Skeletal muscle satellite cell (primary cell): ENCODE measurements at regions not wholly inside any gene's neighbourhood (a gene's known extent, or its start where the extent isn't known, plus 50 kb on each side); places are given as distances from the start of the nearest gene placed in this dataset.
"Not testable (repeated sequence)": the region's sequence is repeated elsewhere in the genome, so short reads cannot be mapped to it uniquely, and the experiment has no call there.

Experiments used
- H3K27me3 ChIP-seq: 2 replicates; pipeline ENCODE4 v1.7.0; 2013; ENCODE audit warnings: low read length; ENCODE audit not compliant: control insufficient read depth, insufficient read depth
- H3K36me3 ChIP-seq: 2 replicates; pipeline ENCODE4 v1.7.0; 2013; ENCODE audit warnings: mild to moderate bottlenecking, control low read depth, low read length; ENCODE audit not compliant: insufficient read depth
- H3K4me1 ChIP-seq: 2 replicates; pipeline ENCODE4 v1.7.0; 2013; ENCODE audit warnings: low read length; ENCODE audit not compliant: control insufficient read depth, insufficient read depth
- H3K4me2 ChIP-seq: 2 replicates; pipeline ENCODE4 v1.7.0; 2013; ENCODE audit warnings: mild to moderate bottlenecking, low read length
- H3K4me3 ChIP-seq: 2 replicates; pipeline ENCODE4 v1.7.0; 2013; ENCODE audit warnings: low read length
- H3K9ac ChIP-seq: 2 replicates; pipeline ENCODE4 v1.7.0; 2013; ENCODE audit warnings: mild to moderate bottlenecking, low read depth, low read length, moderate library complexity
- H3K9me3 ChIP-seq: replicated peaks from 2 replicates; pipeline ENCODE4 v1.7.0; 2013; ENCODE audit warnings: mild to moderate bottlenecking, control low read depth, low read length

GRCh38 chr10:53071505-53072125 lies 299.0 kb upstream of the MBL2 start:
- Histone ChIP-seq H3K9ac (no peak overlapping the region), H3K4me1 (no peaks in the 10 kb centered on the region), H3K36me3 (no peaks in the 10 kb centered on the region), H3K4me3 (no peak overlapping the region), H3K9me3 (peaks cover 5% of the 10 kb centered on the region), H3K4me2 (no peak overlapping the region), H3K27me3 (no peaks in the 10 kb centered on the region)

GRCh38 chr10:53069013-53069412 lies 296.4 kb upstream of the MBL2 start:
- H3K36me3 ChIP-seq, result no peaks in the 10 kb centered on the region
- no peak overlapping the region for H3K9ac ChIP-seq
- H3K9me3 ChIP-seq, result peaks cover 5% of the 10 kb centered on the region
- no peak overlapping the region for H3K4me3 ChIP-seq
- H3K4me2 ChIP-seq, result no peak overlapping the region
- H3K27me3 ChIP-seq, result no peaks in the 10 kb centered on the region
- H3K4me1 ChIP-seq, result no peaks in the 10 kb centered on the region

- H3K36me3 ChIP-seq, result no peaks in the 10 kb centered on the region
- no peaks in the 10 kb centered on the region for H3K27me3 ChIP-seq
- no peak overlapping the region for H3K4me3 ChIP-seq
- H3K4me2 ChIP-seq, result no peak overlapping the region
- H3K9ac ChIP-seq, result no peak overlapping the region
- no peaks in the 10 kb centered on the region for H3K4me1 ChIP-seq
- peaks cover 5% of the 10 kb centered on the region for H3K9me3 ChIP-seq
Measured at GRCh38 chr10:53064614-53065013, 292.0 kb upstream of the MBL2 start.

- Histone ChIP-seq H3K27me3 (no peaks in the 10 kb centered on the region), H3K4me3 (no peak overlapping the region), H3K9ac (no peak overlapping the region), H3K36me3 (no peaks in the 10 kb centered on the region), H3K4me2 (no peak overlapping the region), H3K4me1 (no peaks in the 10 kb centered on the region), H3K9me3 (peaks cover 1% of the 10 kb centered on the region)
Measured at GRCh38 chr10:53063805-53064204, 291.2 kb upstream of the MBL2 start.

- Histone ChIP-seq H3K4me3 (no peak overlapping the region), H3K4me1 (no peaks in the 10 kb centered on the region), H3K9ac (no peak overlapping the region), H3K27me3 (no peaks in the 10 kb centered on the region), H3K36me3 (no peaks in the 10 kb centered on the region), H3K9me3 (no peaks in the 10 kb centered on the region), H3K4me2 (no peak overlapping the region)
Measured at GRCh38 chr10:53052521-53053164, 280.1 kb upstream of the MBL2 start.

DNA sequence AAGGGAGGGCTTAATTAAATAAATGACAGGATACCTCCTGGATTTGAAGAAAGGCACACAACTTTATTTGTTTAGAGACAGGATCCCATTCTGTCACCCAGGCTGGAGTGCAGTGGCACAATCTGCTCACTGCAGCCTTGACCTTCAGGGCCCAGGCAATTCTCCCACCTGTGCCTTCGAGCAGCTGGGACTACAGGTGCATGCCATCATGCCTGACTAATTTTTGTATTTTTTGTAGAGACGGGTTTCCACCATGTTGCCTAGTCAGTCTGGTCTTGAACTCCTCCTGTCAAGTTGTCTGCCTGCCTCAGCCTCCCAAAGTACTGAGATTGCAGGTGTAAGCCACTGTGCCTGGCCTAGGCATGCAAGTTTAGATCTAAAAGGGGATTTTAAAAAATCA lies 272.7 kb upstream of the MBL2 start:
- no peaks in the 10 kb centered on the region for H3K27me3 ChIP-seq
- no peak overlapping the region for H3K4me3 ChIP-seq
- H3K4me1 ChIP-seq, result no peaks in the 10 kb centered on the region
- no peak overlapping the region for H3K4me2 ChIP-seq
- H3K9me3 ChIP-seq, result peaks cover 4% of the 10 kb centered on the region
- H3K36me3 ChIP-seq, result no peaks in the 10 kb centered on the region
- no peak overlapping the region for H3K9ac ChIP-seq

DNA sequence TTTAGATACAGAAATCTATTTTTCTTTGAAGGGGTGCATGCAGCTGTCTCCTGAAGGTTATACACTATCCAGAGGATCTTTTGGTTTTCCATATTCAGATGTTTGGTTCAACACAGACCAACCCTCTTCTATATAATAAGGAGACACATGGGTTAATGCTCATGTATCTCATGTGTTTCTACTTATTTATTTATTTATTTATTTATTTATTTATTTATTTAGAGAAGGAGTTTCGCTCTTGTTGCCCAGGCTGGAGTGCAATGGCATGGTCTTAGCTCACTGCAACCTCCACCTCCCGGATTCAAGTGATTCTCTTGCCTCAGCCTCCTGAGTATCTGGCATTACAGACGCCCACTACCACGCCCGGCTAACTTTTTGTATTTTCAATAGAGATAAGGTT lies 263.2 kb upstream of the MBL2 start:
- H3K27me3 ChIP-seq, H3K4me2 ChIP-seq, H3K36me3 ChIP-seq, H3K9ac ChIP-seq, H3K9me3 ChIP-seq, H3K4me1 ChIP-seq, H3K4me3 ChIP-seq: not testable (repeated sequence)

DNA sequence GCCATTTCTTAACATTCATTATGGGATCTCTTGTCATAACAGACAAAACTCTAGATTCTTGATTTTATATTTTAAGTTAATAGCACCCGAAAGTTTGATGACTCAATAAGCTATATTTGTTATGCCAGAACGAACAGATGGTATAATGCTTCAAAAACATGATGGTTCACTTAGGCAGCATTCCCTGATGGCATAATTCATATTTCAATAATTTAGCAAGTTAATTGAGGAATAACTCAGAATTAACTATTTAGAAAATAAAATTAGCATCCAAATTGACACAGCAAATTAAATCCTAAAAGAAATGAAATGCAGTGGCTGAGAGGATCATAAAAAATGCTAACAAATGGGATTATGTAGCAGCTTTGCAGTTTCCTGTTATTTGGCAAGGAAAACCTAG lies 260.8 kb upstream of the MBL2 start:
- H3K27me3 ChIP-seq, result no peaks in the 10 kb centered on the region
- no peak overlapping the region for H3K4me3 ChIP-seq
- H3K9me3 ChIP-seq, result no peaks in the 10 kb centered on the region
- H3K4me1 ChIP-seq, result no peaks in the 10 kb centered on the region
- H3K36me3 ChIP-seq, result no peaks in the 10 kb centered on the region
- H3K4me2 ChIP-seq, result no peak overlapping the region
- H3K9ac ChIP-seq, result no peak overlapping the region

- not testable (repeated sequence) for H3K9ac ChIP-seq, H3K27me3 ChIP-seq, H3K4me2 ChIP-seq, H3K4me1 ChIP-seq, H3K36me3 ChIP-seq, H3K4me3 ChIP-seq, H3K9me3 ChIP-seq
Measured at GRCh38 chr10:53029872-53030849, 257.6 kb upstream of the MBL2 start.

DNA sequence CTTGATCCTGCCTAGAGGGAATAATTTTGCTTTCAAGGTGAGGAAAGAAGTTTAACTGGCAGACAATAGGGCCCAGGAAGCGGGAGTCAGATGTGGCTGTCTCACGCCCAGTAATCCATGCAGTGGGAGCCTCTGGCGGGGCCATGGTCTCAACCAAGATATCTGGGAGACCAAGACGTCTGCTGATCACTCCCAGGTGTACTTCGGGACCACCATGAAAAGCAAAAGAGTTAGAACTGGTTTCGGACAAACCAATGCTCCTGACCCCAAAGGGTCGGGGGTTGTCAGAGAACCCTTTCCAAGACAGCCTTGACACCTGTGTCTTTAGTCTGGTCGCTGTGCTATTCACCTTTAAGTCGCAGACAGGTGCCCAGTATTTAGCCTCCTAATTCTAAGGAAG lies 256.9 kb upstream of the MBL2 start:
- Histone ChIP-seq H3K36me3 (no peaks in the 10 kb centered on the region), H3K9me3 (no peaks in the 10 kb centered on the region), H3K4me2 (no peak overlapping the region), H3K27me3 (no peaks in the 10 kb centered on the region), H3K4me3 (no peak overlapping the region), H3K4me1 (no peaks in the 10 kb centered on the region), H3K9ac (no peak overlapping the region)

- not testable (repeated sequence) for H3K36me3 ChIP-seq, H3K9ac ChIP-seq, H3K4me1 ChIP-seq, H3K27me3 ChIP-seq, H3K4me2 ChIP-seq, H3K4me3 ChIP-seq, H3K9me3 ChIP-seq
Measured at GRCh38 chr10:53025765-53026164, 253.2 kb upstream of the MBL2 start.
